ENCODE measurements at regions not wholly inside any gene's neighbourhood (a gene's known extent, or its start where the extent isn't known, plus 50 kb on each side); places are given as distances from the start of the nearest gene placed in this dataset.

GRCh38 chr16:86740298-86740697 lies 161.9 kb downstream of the FOXL1 start:
- TF ChIP-seq CTCF (IDR thresholded peaks at IDR 0.05; ENCODE audit: low read depth, low read length) (no peak), EZH2phosphoT487 (IDR thresholded peaks at IDR 0.05; ENCODE audit: low read depth) (no peak)
- Histone ChIP-seq H3K9me3 (ENCODE audit: insufficient read depth, low read length) (no peaks in the 10 kb centered on the region), H3K27ac (ENCODE audit: low read length) (no peak overlapping the region), H2AFZ (ENCODE audit: low read depth, low read length) (no peak overlapping the region), H3K79me2 (ENCODE audit: low read length) (no peaks in the 10 kb centered on the region), H3K4me2 (ENCODE audit: low read length) (no peak overlapping the region), H3K4me1 (ENCODE audit: low read length) (no peaks in the 10 kb centered on the region), H4K20me1 (ENCODE audit: insufficient read depth, low read length) (no peaks in the 10 kb centered on the region), H3K27me3 (ENCODE audit: low read depth, low read length) (no peaks in the 10 kb centered on the region), H3K36me3 (replicated peaks; ENCODE audit: low read depth, low read length) (no peaks in the 10 kb centered on the region), H3K4me3 (ENCODE audit: low read length) (no peak overlapping the region), H3K9ac (ENCODE audit: low read length) (no peak overlapping the region)

- Histone ChIP-seq H2AFZ (ENCODE audit: low read depth, low read length) (no peak overlapping the region), H3K4me3 (ENCODE audit: low read length) (no peak overlapping the region), H4K20me1 (ENCODE audit: insufficient read depth, low read length) (no peaks in the 10 kb centered on the region), H3K4me1 (ENCODE audit: low read length) (no peaks in the 10 kb centered on the region), H3K4me2 (ENCODE audit: low read length) (no peak overlapping the region), H3K27me3 (ENCODE audit: low read depth, low read length) (no peaks in the 10 kb centered on the region), H3K79me2 (ENCODE audit: low read length) (no peaks in the 10 kb centered on the region), H3K9me3 (ENCODE audit: insufficient read depth, low read length) (no peaks in the 10 kb centered on the region), H3K36me3 (replicated peaks; ENCODE audit: low read depth, low read length) (no peaks in the 10 kb centered on the region), H3K9ac (ENCODE audit: low read length) (no peak overlapping the region), H3K27ac (ENCODE audit: low read length) (no peak overlapping the region)
- TF ChIP-seq CTCF (IDR thresholded peaks at IDR 0.05; ENCODE audit: low read depth, low read length): no peak
- no peak for TF ChIP-seq EZH2phosphoT487 (IDR thresholded peaks at IDR 0.05; ENCODE audit: low read depth)
Measured at GRCh38 chr16:86740906-86741799, 162.8 kb downstream of the FOXL1 start.

GRCh38 chr16:86747761-86748160 lies 169.4 kb downstream of the FOXL1 start:
- Histone ChIP-seq H3K27ac (ENCODE audit: low read length) (no peak overlapping the region), H3K4me2 (ENCODE audit: low read length) (no peak overlapping the region), H3K27me3 (ENCODE audit: low read depth, low read length) (no peaks in the 10 kb centered on the region), H3K4me3 (ENCODE audit: low read length) (no peak overlapping the region), H3K79me2 (ENCODE audit: low read length) (no peaks in the 10 kb centered on the region), H3K9ac (ENCODE audit: low read length) (no peak overlapping the region), H3K36me3 (replicated peaks; ENCODE audit: low read depth, low read length) (no peaks in the 10 kb centered on the region), H3K9me3 (ENCODE audit: insufficient read depth, low read length) (no peaks in the 10 kb centered on the region), H2AFZ (ENCODE audit: low read depth, low read length) (no peak overlapping the region), H3K4me1 (ENCODE audit: low read length) (no peaks in the 10 kb centered on the region), H4K20me1 (ENCODE audit: insufficient read depth, low read length) (no peaks in the 10 kb centered on the region)
- no peak for TF ChIP-seq EZH2phosphoT487 (IDR thresholded peaks at IDR 0.05; ENCODE audit: low read depth)

- no peaks in the 10 kb centered on the region for H3K27me3 ChIP-seq (ENCODE audit: low read depth, low read length)
- H3K9me3 ChIP-seq (ENCODE audit: insufficient read depth, low read length): no peaks in the 10 kb centered on the region
- no peak overlapping the region for H2AFZ ChIP-seq (ENCODE audit: low read depth, low read length)
- H3K4me2 ChIP-seq (ENCODE audit: low read length): no peak overlapping the region
- TF ChIP-seq EZH2phosphoT487 (IDR thresholded peaks at IDR 0.05; ENCODE audit: low read depth) (no peak), CTCF (IDR thresholded peaks at IDR 0.05; ENCODE audit: low read depth, low read length) (no peak)
- no peaks in the 10 kb centered on the region for H3K36me3 ChIP-seq (replicated peaks; ENCODE audit: low read depth, low read length)
- no peaks in the 10 kb centered on the region for H3K79me2 ChIP-seq (ENCODE audit: low read length)
- H3K4me3 ChIP-seq (ENCODE audit: low read length): no peak overlapping the region
- H4K20me1 ChIP-seq (ENCODE audit: insufficient read depth, low read length): no peaks in the 10 kb centered on the region
- H3K27ac ChIP-seq (ENCODE audit: low read length): no peak overlapping the region
- H3K4me1 ChIP-seq (ENCODE audit: low read length): no peaks in the 10 kb centered on the region
- no peak overlapping the region for H3K9ac ChIP-seq (ENCODE audit: low read length)
Measured at GRCh38 chr16:86748652-86749051, 170.3 kb downstream of the FOXL1 start.
